ENCODE measurements at regions not wholly inside any gene's neighbourhood (a gene's known extent, or its start where the extent isn't known, plus 50 kb on each side); places are given as distances from the start of the nearest gene placed in this dataset.

GRCh38 chr14:30209136-30209535 is 281.5 kb upstream of the PRKD1 start:
- DNase-seq (ENCODE audit: low spot score), result no peak
- H3K4me1 ChIP-seq (ENCODE audit: insufficient read depth), result no peaks in the 10 kb centered on the region
- H3K4me3 Mint-ChIP-seq, result no peak overlapping the region
- H2AFZ ChIP-seq, result no peak overlapping the region
- no peak overlapping the region for H3K27ac Mint-ChIP-seq
- no peaks in the 10 kb centered on the region for H3K9me3 Mint-ChIP-seq
- ATAC-seq, result no peak
- no peaks in the 10 kb centered on the region for H4K20me1 ChIP-seq (replicated peaks; ENCODE audit: insufficient read depth)
- H3K36me3 ChIP-seq (ENCODE audit: insufficient read depth), result no peaks in the 10 kb centered on the region
- H3K27me3 ChIP-seq (ENCODE audit: insufficient read depth), result no peaks in the 10 kb centered on the region
- TF ChIP-seq JUNB (IDR thresholded peaks at IDR 0.05; ENCODE audit: unreplicated experiment), result no peak
- no peak overlapping the region for H3K4me3 ChIP-seq
- no peaks in the 10 kb centered on the region for H3F3A ChIP-seq (replicated peaks; ENCODE audit: low read depth)
- peaks cover 2% of the 10 kb centered on the region; the same call in 1 of the 2 replicates for H3K9me2 ChIP-seq (ENCODE audit: insufficient read depth)
- no peak overlapping the region for H3K4me2 ChIP-seq
- H3K27ac ChIP-seq (ENCODE audit: low read depth), result no peak overlapping the region
- no peaks in the 10 kb centered on the region for H3K79me2 ChIP-seq (replicated peaks; ENCODE audit: insufficient read depth)
- H3K36me3 Mint-ChIP-seq (ENCODE audit: low read depth), result no peaks in the 10 kb centered on the region
- no peaks in the 10 kb centered on the region for H3K4me1 Mint-ChIP-seq
- no peaks in the 10 kb centered on the region for H3K27me3 Mint-ChIP-seq (ENCODE audit: insufficient read depth, low read depth, poor library complexity)

GRCh38 chr14:30210630-30211029 is 283.0 kb upstream of the PRKD1 start:
- Histone ChIP-seq H3K4me1 (ENCODE audit: insufficient read depth) (no peaks in the 10 kb centered on the region), H2AFZ (no peak overlapping the region), H3K27me3 (ENCODE audit: insufficient read depth) (no peaks in the 10 kb centered on the region), H3K4me2 (no peak overlapping the region), H3K36me3 (ENCODE audit: insufficient read depth) (no peaks in the 10 kb centered on the region), H3K79me2 (replicated peaks; ENCODE audit: insufficient read depth) (no peaks in the 10 kb centered on the region), H3K9me2 (ENCODE audit: insufficient read depth) (peaks cover 2% of the 10 kb centered on the region; the same call in 1 of the 2 replicates), H3F3A (replicated peaks; ENCODE audit: low read depth) (no peaks in the 10 kb centered on the region), H4K20me1 (replicated peaks; ENCODE audit: insufficient read depth) (no peaks in the 10 kb centered on the region), H3K27ac (ENCODE audit: low read depth) (no peak overlapping the region), H3K4me3 (no peak overlapping the region)
- H3K9me3 Mint-ChIP-seq, result no peaks in the 10 kb centered on the region
- TF ChIP-seq CREB1 (CRISPR knock-in tag; IDR thresholded peaks at IDR 0.05; ENCODE audit: low read depth) (no peak), EZH2phosphoT487 (IDR thresholded peaks at IDR 0.05; ENCODE audit: unreplicated experiment) (no peak), CTCF (conservative IDR thresholded peaks at IDR 0.05; ENCODE audit: low read depth in 2 of 2) (no peak), ZNF331 (CRISPR knock-in tag; IDR thresholded peaks at IDR 0.05; ENCODE audit: low read depth) (no peak), STAT1 (IDR thresholded peaks at IDR 0.05; ENCODE audit: unreplicated experiment) (no peak), POLR2AphosphoS5 (IDR thresholded peaks at IDR 0.05; ENCODE audit: low read depth) (no peak), JUNB (IDR thresholded peaks at IDR 0.05; ENCODE audit: unreplicated experiment) (no peak), NANOG (IDR thresholded peaks at IDR 0.05; ENCODE audit: borderline replicate concordance) (no peak), ZNF114 (CRISPR knock-in tag; IDR thresholded peaks at IDR 0.05) (no peak), EZH2 (IDR thresholded peaks at IDR 0.05; ENCODE audit: low read depth, unreplicated experiment) (no peak)
- TF ChIP-seq, protein P1, sequence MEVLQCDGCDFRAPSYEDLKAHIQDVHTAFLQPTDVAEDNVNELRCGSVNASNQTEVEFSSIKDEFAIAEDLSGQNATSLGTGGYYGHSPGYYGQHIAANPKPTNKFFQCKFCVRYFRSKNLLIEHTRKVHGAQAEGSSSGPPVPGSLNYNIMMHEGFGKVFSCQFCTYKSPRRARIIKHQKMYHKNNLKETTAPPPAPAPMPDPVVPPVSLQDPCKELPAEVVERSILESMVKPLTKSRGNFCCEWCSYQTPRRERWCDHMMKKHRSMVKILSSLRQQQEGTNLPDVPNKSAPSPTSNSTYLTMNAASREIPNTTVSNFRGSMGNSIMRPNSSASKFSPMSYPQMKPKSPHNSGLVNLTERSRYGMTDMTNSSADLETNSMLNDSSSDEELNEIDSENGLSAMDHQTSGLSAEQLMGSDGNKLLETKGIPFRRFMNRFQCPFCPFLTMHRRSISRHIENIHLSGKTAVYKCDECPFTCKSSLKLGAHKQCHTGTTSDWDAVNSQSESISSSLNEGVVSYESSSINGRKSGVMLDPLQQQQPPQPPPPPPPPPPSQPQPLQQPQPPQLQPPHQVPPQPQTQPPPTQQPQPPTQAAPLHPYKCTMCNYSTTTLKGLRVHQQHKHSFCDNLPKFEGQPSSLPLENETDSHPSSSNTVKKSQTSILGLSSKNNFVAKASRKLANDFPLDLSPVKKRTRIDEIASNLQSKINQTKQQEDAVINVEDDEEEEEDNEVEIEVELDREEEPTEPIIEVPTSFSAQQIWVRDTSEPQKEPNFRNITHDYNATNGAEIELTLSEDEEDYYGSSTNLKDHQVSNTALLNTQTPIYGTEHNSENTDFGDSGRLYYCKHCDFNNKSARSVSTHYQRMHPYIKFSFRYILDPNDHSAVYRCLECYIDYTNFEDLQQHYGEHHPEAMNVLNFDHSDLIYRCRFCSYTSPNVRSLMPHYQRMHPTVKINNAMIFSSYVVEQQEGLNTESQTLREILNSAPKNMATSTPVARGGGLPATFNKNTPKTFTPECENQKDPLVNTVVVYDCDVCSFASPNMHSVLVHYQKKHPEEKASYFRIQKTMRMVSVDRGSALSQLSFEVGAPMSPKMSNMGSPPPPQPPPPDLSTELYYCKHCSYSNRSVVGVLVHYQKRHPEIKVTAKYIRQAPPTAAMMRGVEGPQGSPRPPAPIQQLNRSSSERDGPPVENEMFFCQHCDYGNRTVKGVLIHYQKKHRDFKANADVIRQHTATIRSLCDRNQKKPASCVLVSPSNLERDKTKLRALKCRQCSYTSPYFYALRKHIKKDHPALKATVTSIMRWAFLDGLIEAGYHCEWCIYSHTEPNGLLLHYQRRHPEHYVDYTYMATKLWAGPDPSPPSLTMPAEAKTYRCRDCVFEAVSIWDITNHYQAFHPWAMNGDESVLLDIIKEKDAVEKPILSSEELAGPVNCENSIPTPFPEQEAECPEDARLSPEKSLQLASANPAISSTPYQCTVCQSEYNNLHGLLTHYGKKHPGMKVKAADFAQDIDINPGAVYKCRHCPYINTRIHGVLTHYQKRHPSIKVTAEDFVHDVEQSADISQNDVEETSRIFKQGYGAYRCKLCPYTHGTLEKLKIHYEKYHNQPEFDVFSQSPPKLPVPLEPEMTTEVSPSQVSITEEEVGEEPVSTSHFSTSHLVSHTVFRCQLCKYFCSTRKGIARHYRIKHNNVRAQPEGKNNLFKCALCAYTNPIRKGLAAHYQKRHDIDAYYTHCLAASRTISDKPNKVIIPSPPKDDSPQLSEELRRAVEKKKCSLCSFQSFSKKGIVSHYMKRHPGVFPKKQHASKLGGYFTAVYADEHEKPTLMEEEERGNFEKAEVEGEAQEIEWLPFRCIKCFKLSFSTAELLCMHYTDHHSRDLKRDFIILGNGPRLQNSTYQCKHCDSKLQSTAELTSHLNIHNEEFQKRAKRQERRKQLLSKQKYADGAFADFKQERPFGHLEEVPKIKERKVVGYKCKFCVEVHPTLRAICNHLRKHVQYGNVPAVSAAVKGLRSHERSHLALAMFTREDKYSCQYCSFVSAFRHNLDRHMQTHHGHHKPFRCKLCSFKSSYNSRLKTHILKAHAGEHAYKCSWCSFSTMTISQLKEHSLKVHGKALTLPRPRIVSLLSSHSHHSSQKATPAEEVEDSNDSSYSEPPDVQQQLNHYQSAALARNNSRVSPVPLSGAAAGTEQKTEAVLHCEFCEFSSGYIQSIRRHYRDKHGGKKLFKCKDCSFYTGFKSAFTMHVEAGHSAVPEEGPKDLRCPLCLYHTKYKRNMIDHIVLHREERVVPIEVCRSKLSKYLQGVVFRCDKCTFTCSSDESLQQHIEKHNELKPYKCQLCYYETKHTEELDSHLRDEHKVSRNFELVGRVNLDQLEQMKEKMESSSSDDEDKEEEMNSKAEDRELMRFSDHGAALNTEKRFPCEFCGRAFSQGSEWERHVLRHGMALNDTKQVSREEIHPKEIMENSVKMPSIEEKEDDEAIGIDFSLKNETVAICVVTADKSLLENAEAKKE (CRISPR knock-in tag; IDR thresholded peaks at IDR 0.05), result no peak
- TF ChIP-seq, protein P2, sequence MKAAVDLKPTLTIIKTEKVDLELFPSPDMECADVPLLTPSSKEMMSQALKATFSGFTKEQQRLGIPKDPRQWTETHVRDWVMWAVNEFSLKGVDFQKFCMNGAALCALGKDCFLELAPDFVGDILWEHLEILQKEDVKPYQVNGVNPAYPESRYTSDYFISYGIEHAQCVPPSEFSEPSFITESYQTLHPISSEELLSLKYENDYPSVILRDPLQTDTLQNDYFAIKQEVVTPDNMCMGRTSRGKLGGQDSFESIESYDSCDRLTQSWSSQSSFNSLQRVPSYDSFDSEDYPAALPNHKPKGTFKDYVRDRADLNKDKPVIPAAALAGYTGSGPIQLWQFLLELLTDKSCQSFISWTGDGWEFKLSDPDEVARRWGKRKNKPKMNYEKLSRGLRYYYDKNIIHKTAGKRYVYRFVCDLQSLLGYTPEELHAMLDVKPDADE (IDR thresholded peaks at IDR 0.05), result no peak
- H3K27ac Mint-ChIP-seq, result no peak overlapping the region
- DNase-seq (ENCODE audit: low spot score) (no peak), ATAC-seq (no peak)
- H3K36me3 Mint-ChIP-seq (ENCODE audit: low read depth), result no peaks in the 10 kb centered on the region
- no peaks in the 10 kb centered on the region for H3K4me1 Mint-ChIP-seq
- no peak overlapping the region for H3K4me3 Mint-ChIP-seq
- no peaks in the 10 kb centered on the region for H3K27me3 Mint-ChIP-seq (ENCODE audit: insufficient read depth, low read depth, poor library complexity)

Data from GM23338 (cell line).